T-helper 17 cell (primary cell): ENCODE measurements at regions not wholly inside any gene's neighbourhood (a gene's known extent, or its start where the extent isn't known, plus 50 kb on each side); places are given as distances from the start of the nearest gene placed in this dataset.

Experiments
- ATAC-seq: fragments of 150-1000 bp; cut with Tn5 transposase; 2 replicates; pipeline ENCODE4 v1.10.0; 2021; ENCODE audit warnings: mild to moderate bottlenecking, moderate library complexity
- DNase-seq, 3 donors: peaks; one replicate each; pipeline versions ENCODE4 v3.0.0 to v3.0.0-alpha.2; 2020 to 2021
- H3K9me3 ChIP-seq: one replicate; pipeline ENCODE4 v1.7.0; 2013; ENCODE audit warnings: low read length, mild to moderate bottlenecking; ENCODE audit not compliant: control insufficient read depth, poor library complexity, severe bottlenecking
- H3K27ac Mint-ChIP-seq: one replicate; pipeline ENCODE4 v1.8.0; 2022; ENCODE audit warnings: mild to moderate bottlenecking, moderate library complexity, mixed read lengths
- H3K27me3 Mint-ChIP-seq: one replicate; pipeline ENCODE4 v1.8.0; 2022; ENCODE audit warnings: mixed read lengths
- H3K36me3 Mint-ChIP-seq: one replicate; pipeline ENCODE4 v1.8.0; 2022; ENCODE audit warnings: low read depth, mixed read lengths
- H3K4me1 Mint-ChIP-seq: one replicate; pipeline ENCODE4 v1.8.0; 2022; ENCODE audit warnings: mild to moderate bottlenecking, mixed read lengths
- H3K4me3 Mint-ChIP-seq: one replicate; pipeline ENCODE4 v1.8.0; 2022; ENCODE audit warnings: mild to moderate bottlenecking, moderate library complexity, mixed read lengths

GRCh38 chr14:62076825-62077605, 314.8 kb downstream of the SNAPC1 start:
- Mint-ChIP-seq H3K4me1 (peaks cover 19% of the 10 kb centered on the region), H3K4me3 (no peak overlapping the region), H3K27ac (peak overlapping the region; percentile 9), H3K36me3 (no peaks in the 10 kb centered on the region), H3K27me3 (peaks cover 31% of the 10 kb centered on the region)
- H3K9me3 ChIP-seq: no peaks in the 10 kb centered on the region
- ATAC-seq (no peak), DNase-seq (no peak)

GRCh38 chr14:62077676-62078261, 315.5 kb downstream of the SNAPC1 start:
- H3K4me3 Mint-ChIP-seq: peak overlapping the region; percentile 28
- no peaks in the 10 kb centered on the region for H3K36me3 Mint-ChIP-seq
- H3K27me3 Mint-ChIP-seq: peaks cover 31% of the 10 kb centered on the region
- H3K27ac Mint-ChIP-seq: peak overlapping the region; percentile 67
- H3K9me3 ChIP-seq: no peaks in the 10 kb centered on the region
- peaks cover 19% of the 10 kb centered on the region for H3K4me1 Mint-ChIP-seq
- ATAC-seq (peak; percentile 57), DNase-seq (no peak)

- DNase-seq (no peak), ATAC-seq (no peak)
- Mint-ChIP-seq H3K36me3 (no peaks in the 10 kb centered on the region), H3K4me1 (peaks cover 19% of the 10 kb centered on the region), H3K4me3 (no peak overlapping the region), H3K27me3 (peaks cover 21% of the 10 kb centered on the region), H3K27ac (no peak overlapping the region)
- no peaks in the 10 kb centered on the region for H3K9me3 ChIP-seq
Observed at GRCh38 chr14:62079038-62079437, 316.8 kb downstream of the SNAPC1 start.

- H3K36me3 Mint-ChIP-seq: no peaks in the 10 kb centered on the region
- no peaks in the 10 kb centered on the region for H3K9me3 ChIP-seq
- ATAC-seq (peak; percentile 27), DNase-seq (no peak)
- peaks cover 19% of the 10 kb centered on the region for H3K4me1 Mint-ChIP-seq
- no peak overlapping the region for H3K4me3 Mint-ChIP-seq
- no peak overlapping the region for H3K27ac Mint-ChIP-seq
- peaks cover 21% of the 10 kb centered on the region for H3K27me3 Mint-ChIP-seq
Observed at GRCh38 chr14:62081012-62081612, 318.9 kb downstream of the SNAPC1 start.

GRCh38 chr14:62081951-62082350, 319.7 kb downstream of the SNAPC1 start:
- Mint-ChIP-seq H3K4me3 (no peak overlapping the region), H3K27me3 (peaks cover 25% of the 10 kb centered on the region), H3K27ac (no peak overlapping the region), H3K4me1 (peaks cover 18% of the 10 kb centered on the region), H3K36me3 (peaks cover 2% of the 10 kb centered on the region)
- DNase-seq: no peak
- ATAC-seq: no peak
- H3K9me3 ChIP-seq: no peaks in the 10 kb centered on the region

- ATAC-seq (no peak), DNase-seq (no peak)
- no peaks in the 10 kb centered on the region for H3K9me3 ChIP-seq
- Mint-ChIP-seq H3K4me3 (no peak overlapping the region), H3K4me1 (peaks cover 10% of the 10 kb centered on the region), H3K27me3 (peaks cover 33% of the 10 kb centered on the region), H3K27ac (no peak overlapping the region), H3K36me3 (peaks cover 2% of the 10 kb centered on the region)
Observed at GRCh38 chr14:62082779-62083178, 320.6 kb downstream of the SNAPC1 start.

- Mint-ChIP-seq H3K27ac (no peak overlapping the region), H3K4me1 (peaks cover 3% of the 10 kb centered on the region), H3K36me3 (peaks cover 2% of the 10 kb centered on the region), H3K4me3 (no peak overlapping the region), H3K27me3 (peaks cover 35% of the 10 kb centered on the region)
- no peak for ATAC-seq
- H3K9me3 ChIP-seq: no peaks in the 10 kb centered on the region
- no peak for DNase-seq
Observed at GRCh38 chr14:62084020-62084419, 321.8 kb downstream of the SNAPC1 start.

- H3K9me3 ChIP-seq: no peaks in the 10 kb centered on the region
- no peak for DNase-seq
- H3K27ac Mint-ChIP-seq: no peak overlapping the region
- no peaks in the 10 kb centered on the region for H3K4me1 Mint-ChIP-seq
- H3K27me3 Mint-ChIP-seq: peaks cover 35% of the 10 kb centered on the region
- H3K4me3 Mint-ChIP-seq: no peak overlapping the region
- ATAC-seq: no peak
- H3K36me3 Mint-ChIP-seq: peaks cover 6% of the 10 kb centered on the region
Observed at GRCh38 chr14:62087191-62087590, 325.0 kb downstream of the SNAPC1 start.

GRCh38 chr14:62093736-62094135, 331.5 kb downstream of the SNAPC1 start:
- no peaks in the 10 kb centered on the region for H3K4me1 Mint-ChIP-seq
- H3K27ac Mint-ChIP-seq: no peak overlapping the region
- no peak for DNase-seq
- no peak for ATAC-seq
- peaks cover 29% of the 10 kb centered on the region for H3K27me3 Mint-ChIP-seq
- H3K4me3 Mint-ChIP-seq: no peak overlapping the region
- H3K36me3 Mint-ChIP-seq: peaks cover 4% of the 10 kb centered on the region
- no peaks in the 10 kb centered on the region for H3K9me3 ChIP-seq

- H3K27ac Mint-ChIP-seq: no peak overlapping the region
- H3K36me3 Mint-ChIP-seq: no peaks in the 10 kb centered on the region
- H3K4me1 Mint-ChIP-seq: no peaks in the 10 kb centered on the region
- H3K4me3 Mint-ChIP-seq: no peak overlapping the region
- DNase-seq: no peak
- H3K27me3 Mint-ChIP-seq: peaks cover 13% of the 10 kb centered on the region
- H3K9me3 ChIP-seq: no peaks in the 10 kb centered on the region
- ATAC-seq: no peak
Observed at GRCh38 chr14:62097072-62097471, 334.9 kb downstream of the SNAPC1 start.

- no peak overlapping the region for H3K4me3 Mint-ChIP-seq
- no peaks in the 10 kb centered on the region for H3K4me1 Mint-ChIP-seq
- peaks cover 13% of the 10 kb centered on the region for H3K27me3 Mint-ChIP-seq
- no peaks in the 10 kb centered on the region for H3K36me3 Mint-ChIP-seq
- H3K9me3 ChIP-seq: no peaks in the 10 kb centered on the region
- no peak overlapping the region for H3K27ac Mint-ChIP-seq
- ATAC-seq (no peak), DNase-seq (no peak)
Observed at GRCh38 chr14:62097824-62098223, 335.6 kb downstream of the SNAPC1 start.

GRCh38 chr14:62098357-62098756, 336.1 kb downstream of the SNAPC1 start:
- no peaks in the 10 kb centered on the region for H3K4me1 Mint-ChIP-seq
- no peak overlapping the region for H3K27ac Mint-ChIP-seq
- no peaks in the 10 kb centered on the region for H3K9me3 ChIP-seq
- H3K4me3 Mint-ChIP-seq: no peak overlapping the region
- peaks cover 14% of the 10 kb centered on the region for H3K27me3 Mint-ChIP-seq
- no peak for DNase-seq
- no peaks in the 10 kb centered on the region for H3K36me3 Mint-ChIP-seq
- no peak for ATAC-seq

GRCh38 chr14:62099091-62099490, 336.9 kb downstream of the SNAPC1 start:
- no peaks in the 10 kb centered on the region for H3K36me3 Mint-ChIP-seq
- H3K27me3 Mint-ChIP-seq: peaks cover 20% of the 10 kb centered on the region
- H3K27ac Mint-ChIP-seq: no peak overlapping the region
- ATAC-seq (no peak), DNase-seq (no peak)
- no peaks in the 10 kb centered on the region for H3K9me3 ChIP-seq
- H3K4me1 Mint-ChIP-seq: no peaks in the 10 kb centered on the region
- H3K4me3 Mint-ChIP-seq: no peak overlapping the region
